Fibroblast of the aortic adventitia (primary cell): ENCODE measurements at regions not wholly inside any gene's neighbourhood (a gene's known extent, or its start where the extent isn't known, plus 50 kb on each side); places are given as distances from the start of the nearest gene placed in this dataset.

ENCODE experiments used
- DNase-seq: peaks from one replicate; pipeline ENCODE4 v3.0.0-alpha.2; 2010; ENCODE audit warnings: low read depth
- H3K4me3 ChIP-seq: 2 replicates; pipeline ENCODE4 v1.5.1; 2011; ENCODE audit warnings: low read depth, mild to moderate bottlenecking, control low read depth, low read length, moderate library complexity
- CTCF ChIP-seq: IDR thresholded peaks from 2 replicates; pipeline ENCODE4 v1.5.1; 2011; ENCODE audit warnings: mild to moderate bottlenecking, low read length, control low read depth, inconsistent platforms; ENCODE audit not compliant: insufficient read depth

GRCh38 chr2:6474161-6475140 is 391.3 kb downstream of the CMPK2 start:
- no peak for DNase-seq
- TF ChIP-seq CTCF = no peak
- no peak overlapping the region for H3K4me3 ChIP-seq

GRCh38 chr2:6475155-6475940 is 390.4 kb downstream of the CMPK2 start:
- TF ChIP-seq CTCF = no peak
- no peak for DNase-seq
- no peak overlapping the region for H3K4me3 ChIP-seq

DNA sequence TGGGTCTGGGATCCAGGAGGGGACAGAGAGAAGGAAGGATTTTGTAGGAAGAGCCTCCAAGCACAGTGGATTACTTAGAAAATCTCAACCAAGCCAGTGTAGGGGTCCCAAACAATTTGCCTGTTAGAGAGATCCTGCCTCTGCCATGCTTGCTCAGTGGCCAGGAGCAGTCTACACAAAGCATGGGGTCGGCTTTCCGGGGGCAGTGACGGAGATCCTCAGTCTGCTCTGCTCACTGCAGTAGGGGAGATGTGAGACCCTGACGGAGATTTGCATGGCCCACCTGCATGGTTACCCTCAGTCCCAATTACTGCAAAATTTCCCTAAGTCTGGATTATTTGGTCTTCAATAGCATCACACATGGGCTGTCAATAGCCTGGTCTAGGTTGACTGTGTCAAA is 385.2 kb downstream of the CMPK2 start:
- TF ChIP-seq CTCF = no peak
- no peak for DNase-seq

GRCh38 chr2:6482256-6482655 is 383.5 kb downstream of the CMPK2 start:
- no peak for TF ChIP-seq CTCF
- H3K4me3 ChIP-seq = no peak overlapping the region
- no peak for DNase-seq

More for the DNA sequence above, 385.2 kb downstream of the CMPK2 start:
- H3K4me3 ChIP-seq = no peak overlapping the region

DNA sequence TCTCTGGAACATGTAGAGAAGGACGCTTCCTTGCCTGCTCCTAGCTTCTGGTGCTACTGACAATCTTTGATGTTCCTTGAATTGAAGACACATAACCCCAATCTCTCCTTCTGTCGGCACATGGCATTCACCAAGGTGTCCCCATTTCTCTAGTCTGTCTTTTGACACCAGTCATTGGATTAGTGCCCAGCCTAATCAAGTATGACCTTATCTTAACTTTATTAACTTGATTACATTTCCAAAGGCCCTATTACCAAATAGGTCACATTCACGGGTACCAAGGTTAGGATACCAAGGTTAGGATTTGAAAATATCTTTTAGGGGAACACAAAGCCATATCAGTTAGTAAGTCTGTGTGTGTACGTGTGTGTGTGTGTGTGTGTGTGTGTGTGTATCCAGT is 377.9 kb downstream of the CMPK2 start:
- DNase-seq = no peak
- no peak for TF ChIP-seq CTCF
- no peak overlapping the region for H3K4me3 ChIP-seq

DNA sequence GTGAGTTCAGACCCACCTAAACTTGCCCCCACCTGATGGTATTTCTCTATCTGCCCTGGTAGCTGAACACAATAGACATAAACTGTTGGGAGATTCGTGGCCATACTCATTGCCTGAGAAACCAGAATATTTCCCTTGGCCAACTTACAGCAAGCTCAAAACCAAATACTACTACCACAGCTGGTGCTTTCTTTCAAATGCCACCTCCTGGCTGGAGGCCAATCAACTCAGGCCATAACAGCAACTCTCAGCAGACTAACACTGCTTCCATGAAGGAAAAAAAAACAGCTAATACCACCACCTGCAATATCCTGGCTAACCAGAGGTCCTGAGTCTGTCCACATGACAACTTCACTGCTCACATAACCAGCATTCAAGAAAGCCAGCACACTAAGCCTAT is 373.1 kb downstream of the CMPK2 start:
- TF ChIP-seq CTCF = no peak
- H3K4me3 ChIP-seq = no peak overlapping the region
- DNase-seq = no peak
